HepG2 (cell line): ENCODE measurements at regions not wholly inside any gene's neighbourhood (a gene's known extent, or its start where the extent isn't known, plus 50 kb on each side); places are given as distances from the start of the nearest gene placed in this dataset.

Experiments
- HOXA3 ChIP-seq: sonication (generic); formaldehyde crosslinking; IDR thresholded peaks from 2 replicates; pipeline ENCODE4 v1.5.0; 2020; ENCODE audit warnings: missing genetic modification reagents
- MTA3 ChIP-seq: sonication (generic); formaldehyde crosslinking; IDR thresholded peaks from 2 replicates; pipeline ENCODE4 v1.4.0; 2020; ENCODE audit warnings: missing genetic modification reagents
- PITX1 ChIP-seq: sonication (generic); formaldehyde crosslinking; IDR thresholded peaks from 2 replicates; pipeline ENCODE4 v1.5.1; 2020; ENCODE audit warnings: mild to moderate bottlenecking, missing genetic modification reagents
- TCF12 ChIP-seq, 2 experiments: fragments of 450-650 bp in 1 of 2; sonication (generic) in 1 of 2; formaldehyde crosslinking in 1 of 2; IDR thresholded peaks; 2 replicates each; pipeline versions ENCODE4 v1.6.1 to v1.8.0; 2017 to 2022; ENCODE audit warnings: antibody characterized with exemption in 1 of 2, mild to moderate bottlenecking in 1 of 2, missing genetic modification reagents in 1 of 2, moderate library complexity in 1 of 2
- ZBTB43 ChIP-seq: sonication (generic); formaldehyde crosslinking; conservative IDR thresholded peaks from 2 replicates; pipeline ENCODE4 v1.4.0; 2020; ENCODE audit warnings: missing genetic modification reagents
- ZHX2 ChIP-seq, 2 experiments: sonication (generic) in 1 of 2; formaldehyde crosslinking in 1 of 2; IDR thresholded peaks; 2 replicates each; pipeline versions ENCODE4 v1.6.1 to v1.9.0; 2014 to 2022; ENCODE audit warnings: antibody characterized with exemption in 1 of 2, borderline replicate concordance in 1 of 2, inconsistent platforms in 1 of 2, low read depth in 1 of 2, missing genetic modification reagents in 1 of 2
- ZNF281 ChIP-seq: sonication (generic); formaldehyde crosslinking; IDR thresholded peaks from 2 replicates; pipeline ENCODE4 v1.4.0; 2020; ENCODE audit warnings: missing genetic modification reagents, borderline replicate concordance
- ZNF549 ChIP-seq: sonication (generic); formaldehyde crosslinking; IDR thresholded peaks from 2 replicates; pipeline ENCODE4 v1.5.0; 2020; ENCODE audit warnings: missing genetic modification reagents
- ZNF768 ChIP-seq: sonication (generic); formaldehyde crosslinking; IDR thresholded peaks from 2 replicates; pipeline ENCODE4 v1.4.0; 2020; ENCODE audit warnings: missing genetic modification reagents

- TF ChIP-seq ZNF281 (CRISPR knock-in tag), result no peak
- TF ChIP-seq TCF12 (IDR thresholded peaks at IDR 0.05), result no peak
- no peak for TF ChIP-seq TCF12 (CRISPR knock-in tag; IDR thresholded peaks at IDR 0.05)
- no peak for TF ChIP-seq ZNF549 (CRISPR knock-in tag)
- no peak for TF ChIP-seq ZNF768 (CRISPR knock-in tag)
- no peak for TF ChIP-seq PITX1
- no peak for TF ChIP-seq ZHX2 (IDR thresholded peaks at IDR 0.05; ENCODE audit: low read depth)
- TF ChIP-seq ZHX2 (CRISPR knock-in tag; IDR thresholded peaks at IDR 0.05; ENCODE audit: borderline replicate concordance), result no peak
- no peak for TF ChIP-seq ZBTB43
- TF ChIP-seq HOXA3 (CRISPR knock-in tag), result no peak
- TF ChIP-seq MTA3, result no peak
- TF ChIP-seq, all 625 proteins: peak for 0
Measured at GRCh38 chr12:98329589-98329988, 185.8 kb upstream of the TMPO start (continued).
